K562 (cell line): ENCODE measurements at regions not wholly inside any gene's neighbourhood (a gene's known extent, or its start where the extent isn't known, plus 50 kb on each side); places are given as distances from the start of the nearest gene placed in this dataset.

ENCODE experiments used
- CEBPB ChIP-seq: fragments of 450-650 bp; IDR thresholded peaks from 2 replicates; pipeline ENCODE4 v1.6.1; 2016; ENCODE audit warnings: missing genetic modification characterization, missing compliant biosample characterization
- GABPA ChIP-seq: fragments of 200-800 bp; sonication (Bioruptor generic); conservative IDR thresholded peaks from 2 replicates; pipeline ENCODE4 v1.6.1; 2016; ENCODE audit warnings: low read depth, missing genetic modification characterization, missing compliant biosample characterization
- TCF7L2 ChIP-seq: fragments of 150-350 bp; IDR thresholded peaks from 2 replicates; pipeline ENCODE4 v1.6.1; 2016; ENCODE audit warnings: low read depth, mild to moderate bottlenecking, low read length, moderate library complexity

- TF ChIP-seq TCF7L2 = no peak
- no peak for TF ChIP-seq CEBPB
- no peak for TF ChIP-seq GABPA (tag)
These were observed 66.6 kb upstream of the TRIO start for GRCh38 chr5:14076561-14076960.
